A673 (cell line): ENCODE measurements at regions not wholly inside any gene's neighbourhood (a gene's known extent, or its start where the extent isn't known, plus 50 kb on each side); places are given as distances from the start of the nearest gene placed in this dataset.
"Not testable (repeated sequence)": the region's sequence is repeated elsewhere in the genome, so short reads cannot be mapped to it uniquely, and the experiment has no call there.

Experiments used
- BruUV-seq: library from RNA; stranded (reverse); fragments of 400-500 nt; replicated peaks from 2 replicates; lab custom pipeline; 2021; lab: Mats Ljungman, UMichigan
- CTCF ChIA-PET: fragments of 300-600 bp; sonication (Branson Sonifier 250); formaldehyde crosslinking; loops from one replicate; lab custom pipeline; 2022; ENCODE audit warnings: antibody characterized with exemption; lab: Charles Lee
- POLR2A ChIA-PET: fragments of 300-600 bp; sonication (Branson Sonifier 250); formaldehyde crosslinking; loops from one replicate; lab custom pipeline; 2022; ENCODE audit warnings: antibody characterized with exemption; ENCODE audit not compliant: low non-redundant PET; lab: Charles Lee
- DNase-seq: peaks from one replicate; pipeline ENCODE4 v3.0.0-alpha.2; 2015; ENCODE audit warnings: low spot score
- H3K27ac ChIP-seq: fragments of 200-600 bp; sonication (generic); 2 replicates; pipeline ENCODE4 v1.5.1; 2016; ENCODE audit warnings: mixed run types, low read depth, mild to moderate bottlenecking, mixed read lengths, antibody characterized with exemption, low read length; ENCODE audit not compliant: poor library complexity, severe bottlenecking
- H3K27me3 ChIP-seq: fragments of 200-600 bp; sonication (generic); replicated peaks from 2 replicates; pipeline ENCODE4 v1.6.1; 2017; ENCODE audit warnings: mixed run types, low read depth, mild to moderate bottlenecking, mixed read lengths, antibody characterized with exemption, low read length; ENCODE audit not compliant: insufficient read depth, poor library complexity
- H3K36me3 ChIP-seq: fragments of 200-600 bp; sonication (generic); 2 replicates; pipeline ENCODE4 v1.6.1; 2016; ENCODE audit warnings: mixed run types, mild to moderate bottlenecking, mixed read lengths, antibody characterized with exemption, low read length; ENCODE audit not compliant: insufficient read depth, poor library complexity, severe bottlenecking
- H3K4me1 ChIP-seq: fragments of 200-600 bp; sonication (generic); 2 replicates; pipeline ENCODE4 v1.6.1; 2017; ENCODE audit warnings: mixed run types, mild to moderate bottlenecking, mixed read lengths, antibody characterized with exemption, low read length; ENCODE audit not compliant: insufficient read depth, poor library complexity, severe bottlenecking
- H3K4me3 ChIP-seq: fragments of 200-600 bp; sonication (generic); 2 replicates; pipeline ENCODE4 v1.5.1; 2016; ENCODE audit warnings: low read depth, mixed run types, mild to moderate bottlenecking, mixed read lengths, low read length; ENCODE audit not compliant: poor library complexity, severe bottlenecking
- H3K9me3 ChIP-seq: fragments of 200-600 bp; sonication (generic); 2 replicates; pipeline ENCODE4 v1.6.1; 2016; ENCODE audit warnings: mixed run types, low read depth, mild to moderate bottlenecking, mixed read lengths, antibody characterized with exemption, low read length; ENCODE audit not compliant: poor library complexity, severe bottlenecking
- CTCF ChIP-seq: fragments of 300-800, 200-600 bp; sonication (generic); conservative IDR thresholded peaks from 2 replicates; pipeline ENCODE4 v1.5.1; 2017; ENCODE audit warnings: low read depth, mild to moderate bottlenecking, antibody characterized with exemption, low read length, moderate library complexity, mixed read lengths
- EZH2 ChIP-seq: fragments of 200-600 bp; sonication (generic); IDR thresholded peaks from 2 replicates; pipeline ENCODE4 v1.6.1; 2017; ENCODE audit warnings: borderline replicate concordance, low read depth, mild to moderate bottlenecking, mixed read lengths, antibody characterized with exemption, low read length; ENCODE audit not compliant: poor library complexity, severe bottlenecking
- intact Hi-C: fragments of 100-400 bp; cut with micrococcal nuclease; formaldehyde crosslinking; loops from one replicate; pipeline ENCODE4 v1.10.0; 2022; ENCODE audit not compliant: unreplicated experiment

DNA sequence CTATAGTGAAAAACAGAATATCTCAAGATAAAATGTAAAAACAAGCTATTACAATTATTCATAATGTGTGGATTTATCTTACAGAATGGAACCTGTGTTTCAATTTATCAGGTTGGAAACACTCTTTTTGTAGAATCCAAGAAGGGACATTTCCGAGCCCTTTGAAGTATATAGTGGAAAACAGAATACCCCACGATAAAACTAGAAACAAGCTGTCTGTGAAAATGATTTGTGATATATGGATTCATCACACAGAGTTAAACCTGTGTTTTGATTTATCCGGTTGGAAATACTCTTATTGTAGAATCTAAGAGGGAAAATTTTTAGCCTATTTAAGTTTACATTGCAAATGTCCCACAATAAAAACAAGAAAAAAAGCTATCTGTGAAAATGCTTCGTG, 388.2 kb downstream of the PRDM9 start:
- Histone ChIP-seq H3K36me3 (no peaks in the 10 kb centered on the region), H3K27me3 (no peaks in the 10 kb centered on the region), H3K9me3 (peaks cover 5% of the 10 kb centered on the region), H3K4me3 (no peak overlapping the region), H3K27ac (no peak overlapping the region), H3K4me1 (no peaks in the 10 kb centered on the region)
- ChIA-PET POLR2A (no interaction called here), CTCF (no interaction called here)
- no peak for DNase-seq
- no peak for TF ChIP-seq EZH2
- no peak for TF ChIP-seq CTCF
- intact Hi-C loops = no loop called here
- no TSS peak for BruUV-seq

DNA sequence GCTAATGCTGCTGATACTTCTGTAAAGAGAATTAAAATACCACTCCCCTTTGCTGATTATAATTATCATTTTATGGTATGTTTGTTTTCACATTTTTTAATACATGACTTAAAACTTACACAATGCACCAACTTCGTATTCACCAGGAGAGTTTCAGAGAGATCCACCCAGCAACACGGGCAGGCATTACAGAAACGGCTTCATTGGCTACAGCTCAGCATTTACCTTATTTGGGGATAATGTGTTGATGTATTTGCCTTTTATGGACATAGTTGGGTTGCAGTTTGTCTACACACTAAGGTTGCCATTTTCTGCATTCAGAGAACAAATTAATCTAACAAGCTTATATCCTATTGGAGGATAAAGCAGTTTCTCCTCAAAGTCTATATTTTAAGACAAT, 423.6 kb downstream of the PRDM9 start:
- Histone ChIP-seq H3K36me3 (no peaks in the 10 kb centered on the region), H3K4me1 (no peaks in the 10 kb centered on the region), H3K27me3 (no peaks in the 10 kb centered on the region), H3K4me3 (no peak overlapping the region), H3K9me3 (no peaks in the 10 kb centered on the region), H3K27ac (no peak overlapping the region)
- TF ChIP-seq EZH2 (no peak), CTCF (no peak)
- no TSS peak for BruUV-seq
- intact Hi-C loops = no loop called here
- ChIA-PET POLR2A (interaction anchor here (0.7 kb wide), 1 partner anchor 42 kb away, joined by 3 read pairs; no protein-coding TSS in a partner anchor), CTCF (no interaction called here)
- DNase-seq = peak; percentile 1

- CTCF ChIA-PET, BruUV-seq, intact Hi-C loops: not testable (repeated sequence)
These were observed 444.0 kb downstream of the PRDM9 start for GRCh38 chr5:23951261-23951928.

DNA sequence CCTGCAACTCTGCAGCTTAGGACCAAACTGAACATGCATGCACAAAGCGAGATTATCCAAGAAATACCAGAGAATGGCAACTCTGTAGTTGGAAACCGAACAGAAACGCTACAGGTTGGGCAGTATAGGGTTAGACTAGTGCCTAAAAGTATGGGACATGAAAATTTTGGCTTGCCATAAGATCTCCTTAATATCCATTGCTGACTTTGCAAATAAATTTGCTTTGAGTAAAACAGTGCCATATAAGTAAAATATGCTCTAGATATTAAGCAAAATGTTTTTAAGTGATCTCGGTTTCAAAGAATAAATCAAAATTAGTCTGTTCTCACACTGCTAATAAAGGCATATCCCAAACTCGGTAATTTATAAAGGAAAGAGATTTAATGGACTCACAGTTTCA, 456.0 kb downstream of the PRDM9 start:
- no TSS peak for BruUV-seq
- ChIA-PET POLR2A (no interaction called here), CTCF (no interaction called here)
- intact Hi-C loops = no loop called here
- Histone ChIP-seq H3K9me3 (no peaks in the 10 kb centered on the region), H3K36me3 (no peaks in the 10 kb centered on the region), H3K27me3 (no peaks in the 10 kb centered on the region), H3K4me3 (no peak overlapping the region), H3K4me1 (no peaks in the 10 kb centered on the region), H3K27ac (no peak overlapping the region)
- DNase-seq = no peak
- TF ChIP-seq CTCF = no peak
- TF ChIP-seq EZH2 = no peak

More at GRCh38 chr5:23951261-23951928, 444.0 kb downstream of the PRDM9 start:
- H3K4me1 ChIP-seq, H3K27ac ChIP-seq, DNase-seq, H3K9me3 ChIP-seq, H3K27me3 ChIP-seq, H3K4me3 ChIP-seq, POLR2A ChIA-PET, H3K36me3 ChIP-seq: not testable (repeated sequence)
